NCI-H2171 (cell line): ENCODE measurements at regions not wholly inside any gene's neighbourhood (a gene's known extent, or its start where the extent isn't known, plus 50 kb on each side); places are given as distances from the start of the nearest gene placed in this dataset.
A peak's percentile ranks its signal among the peaks of the same experiment; 100 is the strongest.

ENCODE experiments used
- DNase-seq: peaks from one replicate; lab custom pipeline; 2025; lab: John Stamatoyannopoulos, UW

GRCh38 chr17:77771587-77771986, 186.9 kb upstream of the TNRC6C start:
- DNase-seq, result no peak

- DNase-seq, result no peak
Measured at GRCh38 chr17:77771998-77772397, 186.5 kb upstream of the TNRC6C start.

- no peak for DNase-seq
Measured at GRCh38 chr17:77772461-77772897, 186.0 kb upstream of the TNRC6C start.

GRCh38 chr17:77772899-77773358, 185.6 kb upstream of the TNRC6C start:
- DNase-seq, result no peak

- no peak for DNase-seq
Measured at GRCh38 chr17:77774182-77774581, 184.3 kb upstream of the TNRC6C start.

- DNase-seq, result peak; percentile 84
Measured at GRCh38 chr17:77778636-77779489, 179.6 kb upstream of the TNRC6C start.

- no peak for DNase-seq
Measured at GRCh38 chr17:77779711-77780539, 178.6 kb upstream of the TNRC6C start.

GRCh38 chr17:77781536-77781935, 177.0 kb upstream of the TNRC6C start:
- no peak for DNase-seq

GRCh38 chr17:77782201-77782600, 176.3 kb upstream of the TNRC6C start:
- peak; percentile 23 for DNase-seq

GRCh38 chr17:77782611-77783010, 175.9 kb upstream of the TNRC6C start:
- DNase-seq, result no peak

GRCh38 chr17:77783991-77784820, 174.3 kb upstream of the TNRC6C start:
- DNase-seq, result no peak

GRCh38 chr17:77785312-77785905, 173.1 kb upstream of the TNRC6C start:
- DNase-seq, result no peak

GRCh38 chr17:77786090-77786489, 172.4 kb upstream of the TNRC6C start:
- DNase-seq, result no peak

- DNase-seq, result no peak
Measured at GRCh38 chr17:77786740-77787505, 171.6 kb upstream of the TNRC6C start.

- no peak for DNase-seq
Measured at GRCh38 chr17:77790143-77790829, 168.2 kb upstream of the TNRC6C start.

- DNase-seq, result no peak
Measured at GRCh38 chr17:77792626-77793025, 165.9 kb upstream of the TNRC6C start.

- no peak for DNase-seq
Measured at GRCh38 chr17:77793146-77793970, 165.1 kb upstream of the TNRC6C start.

- no peak for DNase-seq
Measured at GRCh38 chr17:77793971-77794235, 164.6 kb upstream of the TNRC6C start.

- DNase-seq, result no peak
Measured at GRCh38 chr17:77794846-77795245, 163.7 kb upstream of the TNRC6C start.

GRCh38 chr17:77795685-77796084, 162.8 kb upstream of the TNRC6C start:
- no peak for DNase-seq
